GM23338 (cell line): ENCODE measurements at regions not wholly inside any gene's neighbourhood (a gene's known extent, or its start where the extent isn't known, plus 50 kb on each side); places are given as distances from the start of the nearest gene placed in this dataset.

ENCODE experiments used
- ATAC-seq: fragments of 200-7000 bp; cut with Tn5 transposase; 3 replicates; pipeline ENCODE4 v1.9.1; 2020
- DNase-seq: peaks from one replicate; pipeline ENCODE4 v3.0.0-alpha.2; 2015; ENCODE audit warnings: low spot score
- H2AFZ ChIP-seq: fragments of 200-600 bp; sonication (generic); 2 replicates; pipeline ENCODE4 v1.8.0; 2016; ENCODE audit warnings: antibody characterized with exemption, mild to moderate bottlenecking, moderate library complexity
- H3F3A ChIP-seq: fragments of 200-600 bp; sonication (generic); replicated peaks from 2 replicates; pipeline ENCODE4 v1.8.0; 2017; ENCODE audit warnings: antibody characterized with exemption, mixed run types, low read depth
- H3K27ac ChIP-seq: fragments of 200-600 bp; sonication (generic); 2 replicates; pipeline ENCODE4 v1.6.1; 2016; ENCODE audit warnings: low read depth
- H3K27me3 ChIP-seq: fragments of 200-600 bp; sonication (generic); 2 replicates; pipeline ENCODE4 v1.8.0; 2016; ENCODE audit warnings: mild to moderate bottlenecking, mixed run types, moderate library complexity; ENCODE audit not compliant: insufficient read depth
- H3K36me3 ChIP-seq: fragments of 200-600 bp; sonication (generic); 2 replicates; pipeline ENCODE4 v1.8.0; 2016; ENCODE audit warnings: mild to moderate bottlenecking; ENCODE audit not compliant: insufficient read depth
- H3K4me1 ChIP-seq: fragments of 200-600 bp; sonication (generic); 2 replicates; pipeline ENCODE4 v1.8.0; 2016; ENCODE audit warnings: mild to moderate bottlenecking, moderate library complexity; ENCODE audit not compliant: insufficient read depth
- H3K4me2 ChIP-seq: fragments of 200-600 bp; sonication (generic); 2 replicates; pipeline ENCODE4 v1.7.1; 2017; ENCODE audit warnings: mixed run types
- H3K4me3 ChIP-seq: fragments of 200-600 bp; sonication (generic); 2 replicates; pipeline ENCODE4 v1.6.1; 2016; ENCODE audit warnings: mixed run types
- H3K79me2 ChIP-seq: fragments of 200-600 bp; sonication (generic); replicated peaks from 2 replicates; pipeline ENCODE4 v1.8.0; 2017; ENCODE audit warnings: mild to moderate bottlenecking; ENCODE audit not compliant: insufficient read depth
- H3K9me2 ChIP-seq: fragments of 200-600 bp; sonication (generic); 2 replicates; pipeline ENCODE4 v1.8.0; 2017; ENCODE audit not compliant: insufficient read depth
- H4K20me1 ChIP-seq: fragments of 200-600 bp; sonication (generic); replicated peaks from 2 replicates; pipeline ENCODE4 v1.8.0; 2017; ENCODE audit warnings: mild to moderate bottlenecking; ENCODE audit not compliant: insufficient read depth
- H3K27ac Mint-ChIP-seq: 2 replicates; pipeline ENCODE4 v1.8.0; 2020; ENCODE audit warnings: inconsistent platforms, mild to moderate bottlenecking, moderate library complexity, mixed read lengths
- H3K27me3 Mint-ChIP-seq: 3 replicates; pipeline ENCODE4 v1.8.0; 2022; ENCODE audit warnings: low read depth, mild to moderate bottlenecking, moderate library complexity, mixed read lengths, inconsistent platforms; ENCODE audit not compliant: insufficient read depth, poor library complexity
- H3K36me3 Mint-ChIP-seq: 3 replicates; pipeline ENCODE4 v1.8.0; 2021; ENCODE audit warnings: low read depth, mild to moderate bottlenecking, inconsistent platforms, moderate library complexity, mixed read lengths
- H3K4me1 Mint-ChIP-seq: 3 replicates; pipeline ENCODE4 v1.8.0; 2020; ENCODE audit warnings: mild to moderate bottlenecking, inconsistent platforms, mixed read lengths
- H3K4me3 Mint-ChIP-seq: 3 replicates; pipeline ENCODE4 v1.8.0; 2021; ENCODE audit warnings: moderate library complexity, mild to moderate bottlenecking, inconsistent platforms, mixed read lengths
- H3K9me3 Mint-ChIP-seq: 3 replicates; pipeline ENCODE4 v1.8.0; 2020; ENCODE audit warnings: moderate library complexity, mild to moderate bottlenecking, inconsistent platforms, mixed read lengths
- CREB1 ChIP-seq: fragments of 250-450 bp; sonication (Bioruptor Pico); IDR thresholded peaks from 2 replicates; pipeline ENCODE4 v1.5.0; 2020; ENCODE audit warnings: low read depth, mild to moderate bottlenecking, moderate library complexity
- EZH2 ChIP-seq: fragments of 200-600 bp; sonication (generic); IDR thresholded peaks from one replicate; pipeline ENCODE4 v1.8.0; 2017; ENCODE audit warnings: antibody characterized with exemption, mild to moderate bottlenecking, low read depth; ENCODE audit not compliant: unreplicated experiment
- EZH2phosphoT487 ChIP-seq: fragments of 200-600 bp; sonication (generic); IDR thresholded peaks from one replicate; pipeline ENCODE4 v1.8.1; 2018; ENCODE audit warnings: antibody characterized with exemption; ENCODE audit not compliant: unreplicated experiment
- JUNB ChIP-seq: IDR thresholded peaks from one replicate; pipeline ENCODE4 v1.6.1; 2016; ENCODE audit warnings: antibody characterized with exemption; ENCODE audit not compliant: unreplicated experiment
- NANOG ChIP-seq: IDR thresholded peaks from 2 replicates; pipeline ENCODE4 v1.6.1; 2016; ENCODE audit warnings: antibody characterized with exemption, borderline replicate concordance
- POLR2AphosphoS5 ChIP-seq: IDR thresholded peaks from 2 replicates; pipeline ENCODE4 v1.6.1; 2016; ENCODE audit warnings: antibody characterized with exemption, low read depth
- STAT1 ChIP-seq: IDR thresholded peaks from one replicate; pipeline ENCODE4 v1.6.1; 2016; ENCODE audit warnings: antibody characterized with exemption; ENCODE audit not compliant: unreplicated experiment
- ZNF114 ChIP-seq: fragments of 250-450 bp; sonication (Bioruptor Pico); IDR thresholded peaks from 2 replicates; pipeline ENCODE4 v1.5.0; 2020; ENCODE audit warnings: mild to moderate bottlenecking, moderate library complexity
- ZNF331 ChIP-seq: fragments of 250-450 bp; sonication (Bioruptor Pico); IDR thresholded peaks from 2 replicates; pipeline ENCODE4 v1.5.0; 2020; ENCODE audit warnings: low read depth, mild to moderate bottlenecking, moderate library complexity
- TF ChIP-seq, protein P1 (sequence below): fragments of 250-450 bp; sonication (Bioruptor Pico); IDR thresholded peaks from 2 replicates; pipeline ENCODE4 v1.5.0; 2020; ENCODE audit warnings: mild to moderate bottlenecking, moderate library complexity
- TF ChIP-seq, protein P2 (sequence below), 2 experiments: fragments of 200-600 bp in 1 of 2; sonication (generic) in 1 of 2; conservative IDR thresholded peaks; 2 replicates each; pipeline versions ENCODE4 v1.5.1 to v1.6.1; 2016 to 2017; ENCODE audit warnings: antibody characterized with exemption in 2 of 2, low read depth in 2 of 2, mild to moderate bottlenecking in 2 of 2, moderate library complexity in 1 of 2
- TF ChIP-seq, protein P3 (sequence below): IDR thresholded peaks from one replicate; pipeline ENCODE4 v1.6.1; 2018; ENCODE audit warnings: antibody characterized with exemption; ENCODE audit not compliant: unreplicated experiment
- TF ChIP-seq, protein P4 (sequence below): IDR thresholded peaks from 2 replicates; pipeline ENCODE4 v1.6.1; 2016; ENCODE audit warnings: antibody characterized with exemption

DNA sequence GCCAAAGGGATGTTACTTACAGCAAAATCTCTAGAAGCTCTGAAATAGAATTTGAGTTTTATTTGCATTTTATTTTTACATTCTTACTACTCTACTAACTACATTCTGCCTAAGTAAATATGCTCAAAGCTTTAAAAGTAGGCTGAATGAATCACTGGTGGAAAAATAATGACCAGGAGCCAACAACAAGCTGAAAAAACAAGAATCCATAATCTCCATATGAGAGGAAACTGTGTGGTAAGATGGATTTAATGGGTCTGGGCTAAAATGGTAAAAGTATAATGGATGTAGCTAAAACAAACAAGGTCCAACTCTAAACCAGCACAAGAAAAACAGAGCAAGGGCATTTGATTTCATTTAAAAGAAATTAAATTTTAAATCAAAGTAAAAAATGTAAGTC, 525.8 kb upstream of the FTMT start:
- Histone ChIP-seq H3K9me2 (no peaks in the 10 kb centered on the region), H3K36me3 (no peaks in the 10 kb centered on the region), H3K4me3 (no peak overlapping the region), H3K27me3 (no peaks in the 10 kb centered on the region), H3K79me2 (no peaks in the 10 kb centered on the region), H2AFZ (no peak overlapping the region), H3K27ac (no peak overlapping the region), H3K4me2 (no peak overlapping the region), H3K4me1 (no peaks in the 10 kb centered on the region), H3F3A (no peaks in the 10 kb centered on the region), H4K20me1 (no peaks in the 10 kb centered on the region)
- DNase-seq: no peak
- Mint-ChIP-seq H3K4me3 (no peak overlapping the region), H3K4me1 (no peaks in the 10 kb centered on the region), H3K27me3 (peaks cover 1% of the 10 kb centered on the region), H3K27ac (no peak overlapping the region), H3K36me3 (no peaks in the 10 kb centered on the region), H3K9me3 (no peaks in the 10 kb centered on the region; the same call in 2 of the 3 replicates)
- TF ChIP-seq, protein P1, sequence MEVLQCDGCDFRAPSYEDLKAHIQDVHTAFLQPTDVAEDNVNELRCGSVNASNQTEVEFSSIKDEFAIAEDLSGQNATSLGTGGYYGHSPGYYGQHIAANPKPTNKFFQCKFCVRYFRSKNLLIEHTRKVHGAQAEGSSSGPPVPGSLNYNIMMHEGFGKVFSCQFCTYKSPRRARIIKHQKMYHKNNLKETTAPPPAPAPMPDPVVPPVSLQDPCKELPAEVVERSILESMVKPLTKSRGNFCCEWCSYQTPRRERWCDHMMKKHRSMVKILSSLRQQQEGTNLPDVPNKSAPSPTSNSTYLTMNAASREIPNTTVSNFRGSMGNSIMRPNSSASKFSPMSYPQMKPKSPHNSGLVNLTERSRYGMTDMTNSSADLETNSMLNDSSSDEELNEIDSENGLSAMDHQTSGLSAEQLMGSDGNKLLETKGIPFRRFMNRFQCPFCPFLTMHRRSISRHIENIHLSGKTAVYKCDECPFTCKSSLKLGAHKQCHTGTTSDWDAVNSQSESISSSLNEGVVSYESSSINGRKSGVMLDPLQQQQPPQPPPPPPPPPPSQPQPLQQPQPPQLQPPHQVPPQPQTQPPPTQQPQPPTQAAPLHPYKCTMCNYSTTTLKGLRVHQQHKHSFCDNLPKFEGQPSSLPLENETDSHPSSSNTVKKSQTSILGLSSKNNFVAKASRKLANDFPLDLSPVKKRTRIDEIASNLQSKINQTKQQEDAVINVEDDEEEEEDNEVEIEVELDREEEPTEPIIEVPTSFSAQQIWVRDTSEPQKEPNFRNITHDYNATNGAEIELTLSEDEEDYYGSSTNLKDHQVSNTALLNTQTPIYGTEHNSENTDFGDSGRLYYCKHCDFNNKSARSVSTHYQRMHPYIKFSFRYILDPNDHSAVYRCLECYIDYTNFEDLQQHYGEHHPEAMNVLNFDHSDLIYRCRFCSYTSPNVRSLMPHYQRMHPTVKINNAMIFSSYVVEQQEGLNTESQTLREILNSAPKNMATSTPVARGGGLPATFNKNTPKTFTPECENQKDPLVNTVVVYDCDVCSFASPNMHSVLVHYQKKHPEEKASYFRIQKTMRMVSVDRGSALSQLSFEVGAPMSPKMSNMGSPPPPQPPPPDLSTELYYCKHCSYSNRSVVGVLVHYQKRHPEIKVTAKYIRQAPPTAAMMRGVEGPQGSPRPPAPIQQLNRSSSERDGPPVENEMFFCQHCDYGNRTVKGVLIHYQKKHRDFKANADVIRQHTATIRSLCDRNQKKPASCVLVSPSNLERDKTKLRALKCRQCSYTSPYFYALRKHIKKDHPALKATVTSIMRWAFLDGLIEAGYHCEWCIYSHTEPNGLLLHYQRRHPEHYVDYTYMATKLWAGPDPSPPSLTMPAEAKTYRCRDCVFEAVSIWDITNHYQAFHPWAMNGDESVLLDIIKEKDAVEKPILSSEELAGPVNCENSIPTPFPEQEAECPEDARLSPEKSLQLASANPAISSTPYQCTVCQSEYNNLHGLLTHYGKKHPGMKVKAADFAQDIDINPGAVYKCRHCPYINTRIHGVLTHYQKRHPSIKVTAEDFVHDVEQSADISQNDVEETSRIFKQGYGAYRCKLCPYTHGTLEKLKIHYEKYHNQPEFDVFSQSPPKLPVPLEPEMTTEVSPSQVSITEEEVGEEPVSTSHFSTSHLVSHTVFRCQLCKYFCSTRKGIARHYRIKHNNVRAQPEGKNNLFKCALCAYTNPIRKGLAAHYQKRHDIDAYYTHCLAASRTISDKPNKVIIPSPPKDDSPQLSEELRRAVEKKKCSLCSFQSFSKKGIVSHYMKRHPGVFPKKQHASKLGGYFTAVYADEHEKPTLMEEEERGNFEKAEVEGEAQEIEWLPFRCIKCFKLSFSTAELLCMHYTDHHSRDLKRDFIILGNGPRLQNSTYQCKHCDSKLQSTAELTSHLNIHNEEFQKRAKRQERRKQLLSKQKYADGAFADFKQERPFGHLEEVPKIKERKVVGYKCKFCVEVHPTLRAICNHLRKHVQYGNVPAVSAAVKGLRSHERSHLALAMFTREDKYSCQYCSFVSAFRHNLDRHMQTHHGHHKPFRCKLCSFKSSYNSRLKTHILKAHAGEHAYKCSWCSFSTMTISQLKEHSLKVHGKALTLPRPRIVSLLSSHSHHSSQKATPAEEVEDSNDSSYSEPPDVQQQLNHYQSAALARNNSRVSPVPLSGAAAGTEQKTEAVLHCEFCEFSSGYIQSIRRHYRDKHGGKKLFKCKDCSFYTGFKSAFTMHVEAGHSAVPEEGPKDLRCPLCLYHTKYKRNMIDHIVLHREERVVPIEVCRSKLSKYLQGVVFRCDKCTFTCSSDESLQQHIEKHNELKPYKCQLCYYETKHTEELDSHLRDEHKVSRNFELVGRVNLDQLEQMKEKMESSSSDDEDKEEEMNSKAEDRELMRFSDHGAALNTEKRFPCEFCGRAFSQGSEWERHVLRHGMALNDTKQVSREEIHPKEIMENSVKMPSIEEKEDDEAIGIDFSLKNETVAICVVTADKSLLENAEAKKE (CRISPR knock-in tag): no peak
- TF ChIP-seq ZNF114 (CRISPR knock-in tag) (no peak), EZH2phosphoT487 (no peak), STAT1 (no peak), JUNB (no peak), POLR2AphosphoS5 (no peak), EZH2 (no peak), CREB1 (CRISPR knock-in tag) (no peak), NANOG (no peak), ZNF331 (CRISPR knock-in tag) (no peak)
- TF ChIP-seq, protein P2, sequence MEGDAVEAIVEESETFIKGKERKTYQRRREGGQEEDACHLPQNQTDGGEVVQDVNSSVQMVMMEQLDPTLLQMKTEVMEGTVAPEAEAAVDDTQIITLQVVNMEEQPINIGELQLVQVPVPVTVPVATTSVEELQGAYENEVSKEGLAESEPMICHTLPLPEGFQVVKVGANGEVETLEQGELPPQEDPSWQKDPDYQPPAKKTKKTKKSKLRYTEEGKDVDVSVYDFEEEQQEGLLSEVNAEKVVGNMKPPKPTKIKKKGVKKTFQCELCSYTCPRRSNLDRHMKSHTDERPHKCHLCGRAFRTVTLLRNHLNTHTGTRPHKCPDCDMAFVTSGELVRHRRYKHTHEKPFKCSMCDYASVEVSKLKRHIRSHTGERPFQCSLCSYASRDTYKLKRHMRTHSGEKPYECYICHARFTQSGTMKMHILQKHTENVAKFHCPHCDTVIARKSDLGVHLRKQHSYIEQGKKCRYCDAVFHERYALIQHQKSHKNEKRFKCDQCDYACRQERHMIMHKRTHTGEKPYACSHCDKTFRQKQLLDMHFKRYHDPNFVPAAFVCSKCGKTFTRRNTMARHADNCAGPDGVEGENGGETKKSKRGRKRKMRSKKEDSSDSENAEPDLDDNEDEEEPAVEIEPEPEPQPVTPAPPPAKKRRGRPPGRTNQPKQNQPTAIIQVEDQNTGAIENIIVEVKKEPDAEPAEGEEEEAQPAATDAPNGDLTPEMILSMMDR (conservative IDR thresholded peaks at IDR 0.05; ENCODE audit: low read depth in 2 of 2): no peak
- TF ChIP-seq, protein P3, sequence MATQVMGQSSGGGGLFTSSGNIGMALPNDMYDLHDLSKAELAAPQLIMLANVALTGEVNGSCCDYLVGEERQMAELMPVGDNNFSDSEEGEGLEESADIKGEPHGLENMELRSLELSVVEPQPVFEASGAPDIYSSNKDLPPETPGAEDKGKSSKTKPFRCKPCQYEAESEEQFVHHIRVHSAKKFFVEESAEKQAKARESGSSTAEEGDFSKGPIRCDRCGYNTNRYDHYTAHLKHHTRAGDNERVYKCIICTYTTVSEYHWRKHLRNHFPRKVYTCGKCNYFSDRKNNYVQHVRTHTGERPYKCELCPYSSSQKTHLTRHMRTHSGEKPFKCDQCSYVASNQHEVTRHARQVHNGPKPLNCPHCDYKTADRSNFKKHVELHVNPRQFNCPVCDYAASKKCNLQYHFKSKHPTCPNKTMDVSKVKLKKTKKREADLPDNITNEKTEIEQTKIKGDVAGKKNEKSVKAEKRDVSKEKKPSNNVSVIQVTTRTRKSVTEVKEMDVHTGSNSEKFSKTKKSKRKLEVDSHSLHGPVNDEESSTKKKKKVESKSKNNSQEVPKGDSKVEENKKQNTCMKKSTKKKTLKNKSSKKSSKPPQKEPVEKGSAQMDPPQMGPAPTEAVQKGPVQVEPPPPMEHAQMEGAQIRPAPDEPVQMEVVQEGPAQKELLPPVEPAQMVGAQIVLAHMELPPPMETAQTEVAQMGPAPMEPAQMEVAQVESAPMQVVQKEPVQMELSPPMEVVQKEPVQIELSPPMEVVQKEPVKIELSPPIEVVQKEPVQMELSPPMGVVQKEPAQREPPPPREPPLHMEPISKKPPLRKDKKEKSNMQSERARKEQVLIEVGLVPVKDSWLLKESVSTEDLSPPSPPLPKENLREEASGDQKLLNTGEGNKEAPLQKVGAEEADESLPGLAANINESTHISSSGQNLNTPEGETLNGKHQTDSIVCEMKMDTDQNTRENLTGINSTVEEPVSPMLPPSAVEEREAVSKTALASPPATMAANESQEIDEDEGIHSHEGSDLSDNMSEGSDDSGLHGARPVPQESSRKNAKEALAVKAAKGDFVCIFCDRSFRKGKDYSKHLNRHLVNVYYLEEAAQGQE: no peak
- TF ChIP-seq, protein P4, sequence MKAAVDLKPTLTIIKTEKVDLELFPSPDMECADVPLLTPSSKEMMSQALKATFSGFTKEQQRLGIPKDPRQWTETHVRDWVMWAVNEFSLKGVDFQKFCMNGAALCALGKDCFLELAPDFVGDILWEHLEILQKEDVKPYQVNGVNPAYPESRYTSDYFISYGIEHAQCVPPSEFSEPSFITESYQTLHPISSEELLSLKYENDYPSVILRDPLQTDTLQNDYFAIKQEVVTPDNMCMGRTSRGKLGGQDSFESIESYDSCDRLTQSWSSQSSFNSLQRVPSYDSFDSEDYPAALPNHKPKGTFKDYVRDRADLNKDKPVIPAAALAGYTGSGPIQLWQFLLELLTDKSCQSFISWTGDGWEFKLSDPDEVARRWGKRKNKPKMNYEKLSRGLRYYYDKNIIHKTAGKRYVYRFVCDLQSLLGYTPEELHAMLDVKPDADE: no peak
- no peak for ATAC-seq
